Caco-2 (cell line): ENCODE measurements at regions not wholly inside any gene's neighbourhood (a gene's known extent, or its start where the extent isn't known, plus 50 kb on each side); places are given as distances from the start of the nearest gene placed in this dataset.

Source experiments
- BruUV-seq: library from RNA; stranded (reverse); fragments of 400-500 nt; replicated peaks from 2 replicates; lab custom pipeline; 2021; lab: Mats Ljungman, UMichigan
- CTCF ChIA-PET: fragments of 300-600 bp; sonication (Branson Sonifier 250); formaldehyde crosslinking; loops from one replicate; lab custom pipeline; 2022; ENCODE audit warnings: antibody characterized with exemption; lab: Charles Lee
- POLR2A ChIA-PET: fragments of 300-600 bp; sonication (Branson Sonifier 250); formaldehyde crosslinking; loops from one replicate; lab custom pipeline; 2022; ENCODE audit warnings: antibody characterized with exemption; lab: Charles Lee
- DNase-seq, 2 experiments: peaks; one replicate each; pipeline versions ENCODE4 v3.0.0 to v3.0.0-alpha.2; 2020 to 2022
- H3K27me3 ChIP-seq: replicated peaks from 2 replicates; pipeline ENCODE4 v1.6.0; 2011; ENCODE audit warnings: low read length; ENCODE audit not compliant: control insufficient read depth, insufficient read depth
- H3K36me3 ChIP-seq: 2 replicates; pipeline ENCODE4 v1.5.1; 2011; ENCODE audit warnings: low read length; ENCODE audit not compliant: control insufficient read depth, insufficient read depth
- H3K4me1 ChIP-seq: fragments of 250-450 bp; sonication (Bioruptor Pico); 2 replicates; pipeline ENCODE4 v1.5.1; 2020; ENCODE audit warnings: mild to moderate bottlenecking
- H3K4me3 ChIP-seq: 2 replicates; pipeline ENCODE4 v1.5.1; 2011; ENCODE audit warnings: low read depth, mild to moderate bottlenecking, control low read depth, low read length
- H3K9me3 ChIP-seq: fragments of 250-450 bp; sonication (Bioruptor Pico); 2 replicates; pipeline ENCODE4 v1.5.1; 2020; ENCODE audit warnings: mild to moderate bottlenecking, moderate library complexity
- H3K27ac Mint-ChIP-seq: one replicate; pipeline ENCODE4 v1.8.0; 2022; ENCODE audit warnings: mixed read lengths; ENCODE audit not compliant: unreplicated experiment
- H3K27me3 Mint-ChIP-seq: one replicate; pipeline ENCODE4 v1.8.0; 2022; ENCODE audit warnings: mixed read lengths; ENCODE audit not compliant: insufficient read depth, unreplicated experiment
- H3K36me3 Mint-ChIP-seq: one replicate; pipeline ENCODE4 v1.8.0; 2022; ENCODE audit warnings: mild to moderate bottlenecking, mixed read lengths; ENCODE audit not compliant: insufficient read depth, unreplicated experiment
- H3K4me1 Mint-ChIP-seq: one replicate; pipeline ENCODE4 v1.8.0; 2022; ENCODE audit warnings: low read depth, mixed read lengths; ENCODE audit not compliant: unreplicated experiment
- H3K4me3 Mint-ChIP-seq: one replicate; pipeline ENCODE4 v1.8.0; 2022; ENCODE audit warnings: mild to moderate bottlenecking, moderate library complexity, mixed read lengths; ENCODE audit not compliant: unreplicated experiment
- H3K9me3 Mint-ChIP-seq: one replicate; pipeline ENCODE4 v1.8.0; 2022; ENCODE audit warnings: mixed read lengths; ENCODE audit not compliant: unreplicated experiment
- CTCF ChIP-seq, 2 experiments: fragments of 200-600 bp in 1 of 2; IDR thresholded peaks; 1 replicate in 1 of 2; 2 replicates in 1 of 2; pipeline versions ENCODE4 v1.5.1 to v1.8.0; 2011 to 2022; ENCODE audit warnings: antibody characterized with exemption in 1 of 2, control low read depth in 1 of 2, inconsistent platforms in 1 of 2, low read depth in 1 of 2, low read length in 1 of 2, mild to moderate bottlenecking in 1 of 2, moderate library complexity in 1 of 2; ENCODE audit not compliant: insufficient read depth in 1 of 2, severe bottlenecking in 1 of 2, unreplicated experiment in 1 of 2
- intact Hi-C: fragments of 100-400 bp; cut with micrococcal nuclease; formaldehyde crosslinking; loops from one replicate; pipeline ENCODE4 v1.10.0; 2022; ENCODE audit not compliant: unreplicated experiment

- TF ChIP-seq CTCF (IDR thresholded peaks at IDR 0.05; ENCODE audit: insufficient read depth in 1 of 2, low read depth in 1 of 2, low read length in 1 of 2, severe bottlenecking in 1 of 2, unreplicated experiment in 1 of 2), result no peak
- POLR2A ChIA-PET, result no interaction called here
- H3K27ac Mint-ChIP-seq, result no peak overlapping the region
- H3K9me3 Mint-ChIP-seq, result peaks cover 10% of the 10 kb centered on the region
- Histone ChIP-seq H3K36me3 (no peaks in the 10 kb centered on the region), H3K27me3 (no peaks in the 10 kb centered on the region), H3K4me1 (peaks cover 48% of the 10 kb centered on the region), H3K9me3 (peaks cover 12% of the 10 kb centered on the region; the same call in 1 of the 2 replicates), H3K4me3 (no peak overlapping the region)
- CTCF ChIA-PET, result no interaction called here
- intact Hi-C loops, result loop anchor here (10.0 kb wide), 1 partner anchor 317 kb away; no protein-coding TSS in a partner anchor
- DNase-seq, result no peak
- H3K27me3 Mint-ChIP-seq, result no peaks in the 10 kb centered on the region
- BruUV-seq, result no TSS peak
- peaks cover 25% of the 10 kb centered on the region for H3K4me1 Mint-ChIP-seq
- H3K4me3 Mint-ChIP-seq, result no peak overlapping the region
- no peaks in the 10 kb centered on the region for H3K36me3 Mint-ChIP-seq
Observed at GRCh38 chr4:114272226-114272625, 292.8 kb upstream of the ARSJ start.

GRCh38 chr4:114273238-114273637 is 293.8 kb upstream of the ARSJ start:
- no peaks in the 10 kb centered on the region for H3K36me3 Mint-ChIP-seq
- Histone ChIP-seq H3K27me3 (no peaks in the 10 kb centered on the region), H3K36me3 (no peaks in the 10 kb centered on the region), H3K4me1 (peaks cover 48% of the 10 kb centered on the region), H3K9me3 (peaks cover 14% of the 10 kb centered on the region; the same call in 1 of the 2 replicates), H3K4me3 (no peak overlapping the region)
- H3K27me3 Mint-ChIP-seq, result no peaks in the 10 kb centered on the region
- ChIA-PET POLR2A (no interaction called here), CTCF (no interaction called here)
- H3K9me3 Mint-ChIP-seq, result peaks cover 17% of the 10 kb centered on the region
- peaks cover 20% of the 10 kb centered on the region for H3K4me1 Mint-ChIP-seq
- H3K27ac Mint-ChIP-seq, result no peak overlapping the region
- intact Hi-C loops, result loop anchor here (10.0 kb wide), 1 partner anchor 318 kb away; no protein-coding TSS in a partner anchor
- no peak overlapping the region for H3K4me3 Mint-ChIP-seq
- no TSS peak for BruUV-seq
- peak in 1 of 2 experiments; percentile 25 for DNase-seq
- TF ChIP-seq CTCF (IDR thresholded peaks at IDR 0.05; ENCODE audit: insufficient read depth in 1 of 2, low read depth in 1 of 2, low read length in 1 of 2, severe bottlenecking in 1 of 2, unreplicated experiment in 1 of 2), result no peak

GRCh38 chr4:114277690-114278089 is 298.2 kb upstream of the ARSJ start:
- H3K9me3 ChIP-seq, result peaks cover 11% of the 10 kb centered on the region; the same call in 1 of the 2 replicates
- no TSS peak for BruUV-seq
- Mint-ChIP-seq H3K27me3 (no peaks in the 10 kb centered on the region), H3K27ac (no peak overlapping the region), H3K36me3 (no peaks in the 10 kb centered on the region), H3K4me1 (peaks cover 8% of the 10 kb centered on the region), H3K4me3 (no peak overlapping the region), H3K9me3 (peaks cover 12% of the 10 kb centered on the region)
- DNase-seq, result no peak
- intact Hi-C loops, result loop anchor here (10.0 kb wide), 1 partner anchor 323 kb away; no protein-coding TSS in a partner anchor
- H3K36me3 ChIP-seq, result no peaks in the 10 kb centered on the region
- no peak for TF ChIP-seq CTCF (IDR thresholded peaks at IDR 0.05; ENCODE audit: insufficient read depth in 1 of 2, low read depth in 1 of 2, low read length in 1 of 2, severe bottlenecking in 1 of 2, unreplicated experiment in 1 of 2)
- H3K4me1 ChIP-seq, result peaks cover 48% of the 10 kb centered on the region
- no peak overlapping the region for H3K4me3 ChIP-seq
- CTCF ChIA-PET, result no interaction called here
- POLR2A ChIA-PET, result no interaction called here
- H3K27me3 ChIP-seq, result no peaks in the 10 kb centered on the region
